NAMALWA (cell line): ENCODE measurements at regions not wholly inside any gene's neighbourhood (a gene's known extent, or its start where the extent isn't known, plus 50 kb on each side); places are given as distances from the start of the nearest gene placed in this dataset.
"Not testable (repeated sequence)": the region's sequence is repeated elsewhere in the genome, so short reads cannot be mapped to it uniquely, and the experiment has no call there.

Experiments
- DNase-seq: peaks from one replicate; pipeline ENCODE4 v3.0.0-alpha.2; 2015; ENCODE audit warnings: low spot score

DNA sequence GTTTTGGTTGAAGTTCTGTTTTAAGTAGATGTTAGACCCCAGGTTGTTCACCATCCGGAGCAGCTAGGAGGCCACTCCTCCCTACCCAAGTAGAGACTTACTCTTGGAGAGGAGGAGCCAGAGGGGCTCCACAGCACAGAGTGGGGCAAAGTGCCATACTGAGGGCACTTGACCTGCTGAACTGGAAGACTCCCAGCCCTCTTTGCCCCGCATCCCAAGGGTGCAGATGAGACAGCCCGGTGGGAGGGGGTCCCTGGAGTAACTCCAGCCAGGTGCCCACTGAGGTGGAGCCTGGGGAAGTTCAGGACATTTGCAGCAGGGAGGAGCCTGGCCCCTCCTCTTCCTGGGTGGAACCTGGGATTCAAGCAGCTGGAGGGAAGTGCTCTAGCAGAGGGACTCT, 102.1 kb upstream of the GPR6 start:
- no peak for DNase-seq

DNA sequence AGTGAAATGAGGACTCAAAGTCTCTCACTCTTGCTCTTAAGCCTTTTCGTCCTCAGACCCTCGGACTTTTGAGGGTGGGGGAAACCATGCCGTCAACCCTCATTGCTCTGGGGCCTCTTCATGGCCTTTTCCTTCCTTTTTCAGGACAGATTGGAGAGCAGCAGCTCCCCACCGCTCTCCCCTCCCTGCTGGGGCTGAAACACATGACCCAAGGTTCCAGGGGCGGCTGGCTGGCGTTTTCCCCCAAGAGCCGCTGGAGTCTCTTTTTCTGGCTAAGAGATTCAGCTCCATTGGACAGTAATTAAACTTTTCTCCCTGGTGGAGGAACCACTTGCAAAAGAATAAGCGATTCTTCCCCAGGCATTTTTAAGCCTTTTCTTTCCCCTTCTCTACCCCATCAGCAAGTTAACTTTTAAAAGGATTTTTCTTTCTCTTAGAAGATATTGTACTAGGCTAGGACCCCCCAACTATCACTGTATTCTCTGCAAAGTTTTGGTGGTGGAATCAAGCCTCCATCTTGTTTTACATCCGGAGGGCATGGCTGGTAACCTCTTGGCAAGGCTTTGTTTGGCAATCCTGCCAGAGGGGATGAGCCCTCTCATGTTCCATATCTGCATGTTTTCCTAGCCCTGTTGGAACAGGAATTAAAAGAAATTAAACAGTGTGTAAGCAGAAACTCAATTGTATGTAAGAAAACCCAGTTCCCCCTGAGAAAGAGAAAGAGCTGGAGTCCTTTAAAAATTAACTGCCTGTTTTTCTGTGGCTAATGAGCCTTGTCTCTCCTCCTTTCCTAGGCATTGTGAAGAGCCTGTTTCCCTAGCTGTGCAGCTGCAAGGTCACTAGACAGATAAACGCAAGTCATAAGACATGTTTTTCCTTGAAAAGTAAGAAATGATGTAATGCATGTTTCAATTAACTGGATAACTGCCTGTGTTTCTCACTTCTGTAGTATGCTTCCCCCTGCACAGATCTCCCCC, 100.8 kb upstream of the GPR6 start:
- no peak for DNase-seq

DNA sequence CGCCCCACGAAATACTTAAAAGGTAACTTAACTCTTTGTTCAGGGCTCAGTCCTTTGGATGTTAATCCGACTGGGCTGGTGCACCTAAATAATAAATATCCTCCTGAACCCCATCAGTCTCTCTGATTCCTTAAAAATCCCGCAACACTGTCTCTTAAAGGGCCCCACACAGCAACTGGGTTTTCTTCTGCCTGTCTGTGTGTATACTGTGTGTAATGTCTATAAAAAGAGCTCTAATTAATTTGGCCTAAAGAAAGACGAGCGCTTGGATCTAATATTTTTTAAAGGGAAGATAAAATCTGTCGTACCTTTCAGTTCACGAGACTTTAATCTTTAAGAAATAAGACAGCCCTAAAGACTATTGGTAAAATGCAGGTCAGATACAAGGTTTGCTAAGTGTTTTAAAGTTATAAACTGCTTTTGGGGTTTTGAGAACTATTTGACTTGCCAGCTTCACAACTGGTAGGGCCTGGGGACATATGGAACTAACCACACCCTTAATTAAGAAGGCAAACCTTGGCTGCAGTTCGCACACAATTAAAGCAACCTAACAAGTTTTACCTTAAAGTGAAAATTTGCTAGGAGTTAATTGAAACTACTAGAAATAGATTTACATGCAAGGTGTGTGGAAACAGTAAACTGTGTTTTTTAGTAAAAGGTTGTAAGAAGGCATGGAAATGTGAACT, 100.0 kb upstream of the GPR6 start:
- DNase-seq: not testable (repeated sequence)

DNA sequence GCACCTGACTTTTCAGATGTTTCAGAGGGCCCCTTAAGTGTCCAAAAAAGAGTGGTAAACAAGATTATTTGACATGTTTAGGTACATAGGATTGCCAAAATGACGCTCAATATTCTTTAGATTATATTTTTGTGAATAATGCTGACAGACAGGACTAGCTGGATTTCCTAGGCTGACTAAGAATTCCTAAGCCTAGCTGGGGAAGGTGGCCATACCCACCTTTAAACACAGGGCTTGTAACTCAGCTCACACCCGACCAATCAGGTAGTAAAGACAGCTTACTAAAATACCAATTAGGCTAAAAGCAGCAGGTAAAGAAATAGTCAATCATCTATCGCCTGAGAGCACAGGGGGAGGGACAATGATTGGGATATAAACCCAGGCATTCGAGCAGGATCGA, 99.0 kb upstream of the GPR6 start:
- DNase-seq: not testable (repeated sequence)

DNA sequence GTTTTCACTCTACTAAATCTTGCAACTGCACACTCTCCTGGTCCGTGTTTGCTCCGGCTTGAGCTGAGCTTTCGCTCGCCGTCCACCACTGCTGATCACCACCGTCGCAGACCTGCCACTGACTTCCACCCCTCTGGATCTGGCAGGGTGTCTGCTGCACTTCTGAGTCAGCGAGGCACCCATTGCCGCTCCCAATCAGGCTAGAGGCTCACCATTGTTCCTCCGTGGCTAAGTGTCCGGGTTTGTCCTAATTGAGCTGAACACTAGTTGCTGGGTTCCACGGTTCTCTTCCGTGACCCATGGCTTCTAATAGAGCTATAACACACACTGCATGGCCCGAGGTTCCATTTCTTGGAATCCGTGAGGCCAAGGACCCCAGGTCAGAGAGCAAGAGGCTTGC, 98.6 kb upstream of the GPR6 start:
- DNase-seq: no peak

DNA sequence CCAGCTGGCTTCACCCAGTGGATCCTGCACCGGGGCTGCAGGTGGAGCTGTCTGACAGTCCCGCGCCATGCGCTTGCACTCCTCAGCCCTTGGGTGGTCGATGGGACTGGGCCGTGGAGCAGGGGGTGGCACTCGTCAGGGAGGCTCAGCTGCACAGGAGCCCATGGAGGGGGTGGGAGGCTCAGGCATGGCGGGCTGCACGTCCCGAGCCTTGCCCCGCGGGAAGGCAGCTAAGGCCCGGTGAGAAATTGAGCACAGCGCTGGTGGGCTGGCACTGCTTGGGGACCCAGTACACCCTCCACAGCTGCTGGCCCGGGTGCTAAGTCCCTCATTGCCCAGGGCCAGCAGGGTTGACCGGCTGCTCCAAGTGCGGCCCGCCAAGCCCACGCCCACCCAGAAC, 97.0 kb upstream of the GPR6 start:
- not testable (repeated sequence) for DNase-seq

DNA sequence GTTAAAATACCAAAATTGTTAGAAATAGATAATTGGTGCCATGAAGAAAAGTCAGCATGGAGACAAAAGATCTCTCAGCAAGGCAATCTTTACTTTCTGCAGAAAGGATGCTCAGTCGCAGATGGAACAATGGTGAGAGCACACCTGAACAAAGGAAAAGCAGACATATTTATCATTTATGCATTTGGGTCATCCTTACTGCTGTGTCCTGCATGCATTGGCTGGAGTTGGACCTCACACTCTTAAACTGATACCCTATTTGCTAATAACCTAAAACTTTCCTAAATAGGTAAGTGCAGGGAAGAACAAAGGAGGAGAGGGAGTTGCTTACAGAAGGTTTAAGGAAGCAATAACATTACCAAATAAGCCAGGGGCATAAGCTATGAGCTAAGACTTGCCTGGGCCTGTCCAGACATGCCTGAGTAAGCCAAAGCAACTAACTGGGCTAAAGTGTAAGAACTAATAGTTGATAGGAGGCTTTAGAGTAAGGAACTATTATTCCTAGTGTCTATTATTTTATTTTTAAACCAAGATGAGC, 96.1 kb upstream of the GPR6 start:
- DNase-seq: not testable (repeated sequence)

DNA sequence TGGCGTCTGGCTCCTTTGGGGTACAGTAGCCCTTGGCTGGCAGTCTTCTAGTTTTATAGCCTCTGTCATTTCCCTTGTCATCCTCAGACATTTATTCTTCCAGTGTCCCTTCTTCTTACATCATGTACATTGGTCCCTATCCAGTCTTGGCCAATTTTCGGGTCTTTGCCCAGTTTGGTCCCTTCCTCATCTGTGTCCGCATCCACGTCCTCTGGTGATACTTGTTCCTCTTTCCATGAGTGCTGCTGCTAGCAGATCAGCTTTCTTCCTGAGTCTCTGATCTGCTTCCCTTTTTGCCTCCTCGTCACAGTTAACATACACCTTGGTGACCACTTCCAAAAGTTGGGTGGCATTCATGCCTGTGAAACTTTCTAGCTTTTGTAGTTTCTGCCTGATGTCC, 86.2 kb upstream of the GPR6 start:
- no peak for DNase-seq

DNA sequence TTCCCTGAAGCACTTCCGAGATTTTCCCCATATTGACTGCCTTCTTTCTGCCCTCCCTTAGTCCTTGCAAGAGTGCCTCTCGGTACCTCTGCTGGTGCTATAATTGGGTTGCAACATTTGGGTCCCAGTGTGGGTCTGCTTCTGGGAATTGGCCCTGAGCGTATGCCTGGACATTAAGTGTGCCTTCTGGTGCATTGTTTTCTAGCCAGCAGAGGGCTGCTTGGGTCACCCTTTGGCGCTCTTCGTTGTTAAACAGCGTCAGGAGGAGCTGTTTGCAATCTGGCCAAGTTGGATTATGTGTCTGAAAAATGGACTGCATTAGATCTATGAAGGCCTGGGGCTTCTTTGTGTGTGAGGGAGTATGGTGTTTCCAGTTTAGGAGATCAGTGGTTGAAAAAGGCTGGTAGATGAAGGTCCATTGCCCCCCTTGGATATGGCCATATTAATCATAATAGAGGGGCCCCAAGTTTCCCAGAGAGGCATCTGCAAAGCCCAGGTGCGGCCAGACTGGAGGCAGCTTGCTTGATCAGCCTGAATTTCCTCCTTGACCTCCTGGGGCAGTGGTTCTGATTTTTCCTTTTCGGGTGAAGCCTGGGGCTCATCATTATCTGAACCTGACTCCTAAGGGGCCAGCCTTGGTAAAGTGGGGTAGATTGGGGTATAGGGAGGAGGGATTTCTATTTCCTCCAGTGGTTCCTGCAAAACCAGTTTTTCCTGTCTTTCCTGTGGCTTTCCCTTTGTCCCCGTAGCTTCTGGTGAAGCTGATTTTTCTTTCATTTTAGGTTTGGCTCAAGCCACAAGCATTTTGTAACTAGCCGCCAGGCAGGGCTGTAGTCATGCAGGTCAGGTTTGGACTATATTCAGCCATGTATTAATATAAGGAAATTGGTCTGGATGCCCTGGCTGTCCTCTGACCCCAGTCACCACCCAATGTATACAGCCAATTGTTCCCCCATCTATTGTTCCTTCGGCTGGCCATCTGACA, 85.4 kb upstream of the GPR6 start:
- no peak for DNase-seq

DNA sequence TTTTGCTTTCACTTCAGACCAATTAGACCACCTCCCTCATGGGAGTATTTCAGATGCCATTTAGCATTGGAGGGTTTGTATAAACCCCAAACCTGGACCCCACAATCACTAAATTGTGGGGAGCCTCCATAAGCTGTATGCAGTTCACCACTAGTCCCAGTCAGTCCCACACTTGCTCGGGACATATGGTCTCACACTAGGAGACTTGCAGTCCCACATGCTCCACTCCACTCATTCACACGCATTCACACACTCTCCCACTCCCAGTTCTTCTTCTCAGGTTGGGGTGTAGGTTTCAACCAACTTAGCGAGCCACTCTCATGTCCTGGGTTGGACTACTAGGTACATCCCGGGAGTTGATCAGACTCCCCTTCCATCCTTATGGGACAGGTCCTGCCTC, 84.5 kb upstream of the GPR6 start:
- no peak for DNase-seq

DNA sequence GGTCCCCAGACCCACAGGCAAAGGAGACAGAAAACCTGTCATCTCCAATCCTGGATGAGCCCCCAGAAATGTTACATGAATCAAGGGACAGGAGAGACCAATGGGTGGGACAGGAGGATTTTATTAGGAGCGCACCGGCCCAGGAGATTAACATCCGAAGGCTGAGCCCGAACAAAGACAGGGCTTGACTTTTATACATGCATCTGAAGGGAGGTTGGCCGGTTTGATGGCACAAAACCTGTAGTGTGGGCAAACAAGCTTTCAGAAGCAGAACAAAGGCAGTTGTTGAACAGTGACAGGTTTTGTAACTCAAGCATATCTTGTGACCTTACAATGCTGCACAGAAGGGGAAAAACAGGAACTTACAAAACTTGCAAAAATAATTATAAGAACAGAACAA, 83.9 kb upstream of the GPR6 start:
- DNase-seq: no peak

DNA sequence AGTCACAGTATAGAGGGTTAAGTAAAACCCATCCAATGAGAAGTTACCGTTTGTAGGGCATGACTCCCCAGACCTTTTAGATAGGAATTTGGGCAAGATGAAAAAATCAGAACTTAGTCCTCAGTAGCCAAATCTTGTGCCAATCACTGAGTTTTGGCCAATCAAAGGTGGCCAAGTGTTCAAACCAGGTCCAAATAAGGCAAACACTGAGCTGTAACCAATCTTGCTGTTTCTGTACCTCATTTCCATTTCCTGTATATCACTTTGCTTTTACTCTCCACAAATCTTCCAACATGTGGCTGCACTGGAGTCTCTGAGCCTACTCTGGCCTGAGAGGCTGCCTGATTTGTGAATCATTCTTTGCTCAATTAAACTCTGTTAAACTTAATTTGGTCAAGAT, 81.8 kb upstream of the GPR6 start:
- DNase-seq: peak; percentile 21

DNA sequence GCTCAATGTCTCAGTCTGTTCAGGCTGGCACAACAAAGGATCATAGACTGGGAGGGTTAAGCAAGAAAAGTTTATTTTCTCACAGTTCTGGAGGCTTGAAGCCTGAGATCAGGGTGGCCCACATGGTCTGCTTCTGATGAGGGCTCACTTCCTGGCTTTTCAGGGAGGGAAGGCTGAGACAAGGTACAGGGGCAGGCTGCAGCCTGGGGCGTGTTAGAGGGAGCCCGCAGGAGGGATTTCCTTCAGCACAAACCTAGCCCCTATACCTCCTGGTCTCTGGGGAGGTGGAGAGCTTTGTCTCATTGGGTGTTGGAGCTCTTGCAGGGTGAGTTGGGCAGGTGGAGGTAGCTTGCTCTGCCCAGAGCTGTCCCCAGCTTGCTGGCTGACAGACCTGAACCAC, 81.1 kb upstream of the GPR6 start:
- DNase-seq: no peak

DNA sequence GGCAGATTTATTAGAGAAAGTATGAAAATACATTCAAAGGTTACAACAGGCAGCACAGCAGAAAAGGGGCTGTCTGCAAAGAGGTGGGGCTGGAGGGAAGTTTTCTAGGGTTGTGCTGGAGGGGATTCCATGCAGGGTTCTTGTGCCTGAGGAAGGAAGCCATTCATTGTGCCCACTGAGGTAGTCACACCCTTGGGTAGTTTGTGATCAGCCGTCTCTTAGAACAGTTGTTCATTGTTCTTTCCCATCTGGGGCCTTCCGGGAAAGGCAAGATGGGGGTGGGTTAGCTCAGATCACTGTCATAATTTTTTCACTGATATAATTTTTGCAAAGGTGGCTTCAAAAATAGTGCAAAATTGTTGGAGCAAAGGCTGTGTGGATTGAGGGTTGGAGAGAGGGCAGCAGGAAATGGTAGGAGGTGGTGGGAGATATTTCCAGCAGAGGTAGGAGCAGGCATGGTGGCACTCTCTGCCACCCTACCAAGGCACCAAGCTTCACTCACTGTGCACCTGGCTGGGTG, 80.5 kb upstream of the GPR6 start:
- no peak for DNase-seq

DNA sequence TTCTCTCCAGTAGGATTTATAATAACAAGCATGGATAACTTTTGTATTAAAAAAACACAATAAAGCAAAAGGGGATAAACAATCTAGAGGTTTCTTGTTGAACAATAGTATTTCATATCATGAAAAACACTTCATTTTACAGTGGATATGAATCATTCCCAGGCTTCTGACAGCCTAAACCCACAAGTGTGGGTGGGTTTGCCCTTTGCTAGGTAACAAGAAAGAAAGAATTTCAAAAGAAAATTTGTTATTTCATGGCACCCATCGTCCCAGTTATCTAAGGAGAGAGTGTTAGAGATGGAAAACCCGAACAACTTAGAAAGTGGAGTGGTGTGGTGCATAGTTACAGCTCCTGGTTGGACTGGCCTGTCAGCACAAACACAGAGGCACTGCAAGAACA, 76.1 kb upstream of the GPR6 start:
- no peak for DNase-seq

DNA sequence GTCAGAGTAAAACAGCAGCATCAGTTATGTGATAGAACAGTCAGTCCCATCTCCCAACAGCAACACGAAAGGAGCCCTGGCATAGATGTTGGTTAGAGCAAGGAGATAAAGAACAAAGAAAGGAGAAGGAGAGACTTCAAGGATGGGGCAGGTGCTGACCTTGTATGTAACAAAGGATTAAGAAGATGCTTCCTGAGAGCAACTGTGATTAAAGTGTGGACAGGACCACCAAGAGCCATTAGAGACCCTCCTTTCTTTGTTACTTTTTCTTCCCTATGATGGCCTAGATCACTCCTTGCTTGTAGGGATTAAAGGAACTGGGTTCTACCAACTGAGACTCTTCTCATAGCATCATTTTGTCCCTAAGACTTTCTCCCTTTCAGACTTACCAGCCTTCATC, 75.2 kb upstream of the GPR6 start:
- no peak for DNase-seq

DNA sequence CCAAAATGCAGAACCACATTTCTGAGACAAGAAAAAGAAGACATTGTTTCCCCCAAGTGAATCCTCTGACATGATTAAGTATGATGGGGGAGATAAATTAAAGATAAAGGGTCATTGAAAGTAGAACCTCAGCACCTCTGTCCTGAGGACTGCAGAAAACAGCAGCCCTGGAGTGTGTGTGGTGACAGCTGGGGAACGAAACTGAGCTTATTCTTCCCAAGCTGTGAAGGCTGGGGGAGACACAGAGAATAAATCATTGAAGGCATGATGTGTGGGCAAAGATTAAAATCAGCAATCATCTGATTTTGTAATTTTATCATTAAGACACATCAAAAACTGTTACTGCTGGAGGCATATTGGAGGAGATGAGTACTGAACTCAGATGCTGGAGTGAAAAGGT, 67.5 kb upstream of the GPR6 start:
- no peak for DNase-seq

DNA sequence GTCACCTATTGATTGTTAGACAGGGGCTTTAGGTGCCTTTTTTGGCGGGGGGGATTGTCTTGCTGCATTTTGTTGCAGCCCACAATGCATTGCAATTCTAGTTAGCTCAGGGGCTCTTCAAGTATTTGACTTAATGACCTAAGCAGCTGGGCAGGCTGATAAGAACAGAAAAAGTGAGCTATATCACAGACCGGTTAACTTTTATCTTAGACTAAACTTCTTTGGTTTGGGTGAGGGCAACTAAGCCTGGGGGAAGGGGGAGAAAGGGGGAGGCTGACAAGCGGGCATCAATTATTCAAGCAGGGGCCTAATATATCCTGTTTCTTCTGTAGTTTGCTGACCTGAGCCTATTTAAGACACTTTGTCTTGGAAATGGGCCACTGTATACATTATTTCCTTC, 66.0 kb upstream of the GPR6 start:
- DNase-seq: no peak

DNA sequence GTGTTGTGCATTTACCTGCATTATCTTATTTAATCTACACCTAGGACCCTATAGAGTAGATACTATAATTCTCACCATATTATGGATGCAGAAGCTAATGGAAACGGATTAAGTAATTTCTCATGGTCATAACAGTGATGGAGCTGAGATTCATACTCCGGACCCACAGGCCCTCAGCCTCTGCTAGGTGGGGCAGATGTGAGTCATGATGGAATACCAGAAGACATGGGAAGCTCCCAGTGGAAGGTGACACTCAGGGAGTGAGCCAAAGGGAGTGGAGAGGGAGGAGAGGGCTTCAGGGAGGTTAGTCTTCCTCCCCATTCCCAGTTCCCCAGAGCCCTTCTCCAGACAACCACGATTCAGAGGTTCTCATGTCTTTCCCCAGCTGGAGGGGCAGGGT, 65.2 kb upstream of the GPR6 start:
- no peak for DNase-seq

DNA sequence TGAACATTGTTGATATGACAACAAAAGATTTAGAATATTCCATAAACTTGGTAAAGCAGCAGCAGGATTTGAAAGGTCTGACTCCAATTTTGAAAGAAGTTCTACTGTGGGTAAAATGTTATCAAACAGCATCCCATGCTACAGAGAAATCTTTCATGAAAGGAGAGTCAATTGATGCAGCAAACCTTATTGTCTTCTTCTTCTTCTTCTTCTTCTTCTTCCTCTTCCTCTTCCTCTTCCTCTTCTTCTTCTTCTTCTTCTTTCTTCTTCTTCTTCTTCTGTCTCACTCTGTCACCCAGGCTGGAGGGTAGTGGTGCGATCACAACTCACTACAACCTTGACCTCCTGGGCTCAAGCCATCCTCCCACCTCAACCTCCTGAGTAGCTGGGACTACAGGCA, 62.4 kb upstream of the GPR6 start:
- DNase-seq: not testable (repeated sequence)

DNA sequence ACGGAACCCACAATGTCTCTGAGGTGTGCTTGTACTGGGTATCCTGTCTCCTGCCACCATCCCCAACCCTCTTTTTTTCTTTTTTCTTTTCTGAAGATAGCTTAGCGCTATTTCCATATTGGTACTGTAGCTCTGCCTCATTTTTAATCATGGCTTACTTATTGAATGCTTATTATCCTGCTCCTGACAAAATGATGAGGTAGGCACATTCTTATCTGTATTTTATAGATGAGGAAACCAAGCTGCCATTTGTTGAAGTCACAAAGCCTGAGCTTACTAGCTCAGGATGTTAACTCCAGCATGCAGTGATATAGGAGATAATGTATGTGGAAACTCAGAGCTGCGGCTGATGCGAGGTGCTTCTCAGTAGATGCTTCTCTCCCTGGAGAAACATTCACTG, 61.4 kb upstream of the GPR6 start:
- DNase-seq: no peak

DNA sequence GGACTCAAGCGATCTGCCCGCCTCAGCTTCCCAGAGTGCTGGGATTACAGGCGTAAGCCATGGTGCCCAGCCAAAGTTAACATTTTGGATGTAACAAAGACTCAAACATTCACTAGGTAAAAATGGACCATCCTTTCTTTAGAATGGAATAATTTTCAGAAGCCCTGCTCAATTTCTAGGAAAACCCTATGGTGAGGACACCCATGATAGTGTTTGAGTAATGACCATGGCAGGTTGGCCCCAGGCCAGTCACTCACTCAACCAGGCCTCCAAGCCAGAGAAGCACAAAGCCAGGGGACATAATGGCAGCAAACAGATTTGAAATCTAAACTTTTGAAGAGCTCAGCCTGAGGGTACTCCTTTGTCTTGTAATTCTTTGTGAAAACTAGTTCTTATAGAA, 59.9 kb upstream of the GPR6 start:
- no peak for DNase-seq
